ENCODE measurements at regions not wholly inside any gene's neighbourhood (a gene's known extent, or its start where the extent isn't known, plus 50 kb on each side); places are given as distances from the start of the nearest gene placed in this dataset.

- no peak overlapping the region for H3K9ac ChIP-seq (ENCODE audit: insufficient read length)
- H3K9me3 ChIP-seq (ENCODE audit: low read depth, low read length), result no peaks in the 10 kb centered on the region
- H3K27ac ChIP-seq, result peak overlapping the region; percentile 51; the same call in 1 of the 2 replicates
- no peak for DNase-seq (ENCODE audit: low read depth, low spot score)
- no peak overlapping the region for H3K4me3 ChIP-seq
- no peaks in the 10 kb centered on the region for H3K36me3 ChIP-seq (ENCODE audit: insufficient read depth, low read length)
- TF ChIP-seq FOXP2 (optimal IDR thresholded peaks at IDR 0.05; ENCODE audit: control extremely low read depth, extremely low read length, insufficient read depth) (no peak), POLR2AphosphoS5 (IDR thresholded peaks at IDR 0.05; ENCODE audit: borderline replicate concordance, low read depth, low read length) (no peak), EZH2 (IDR thresholded peaks at IDR 0.05) (no peak)
Measured at GRCh38 chrX:138930583-138930945, 219.0 kb upstream of the FGF13 start.

DNA sequence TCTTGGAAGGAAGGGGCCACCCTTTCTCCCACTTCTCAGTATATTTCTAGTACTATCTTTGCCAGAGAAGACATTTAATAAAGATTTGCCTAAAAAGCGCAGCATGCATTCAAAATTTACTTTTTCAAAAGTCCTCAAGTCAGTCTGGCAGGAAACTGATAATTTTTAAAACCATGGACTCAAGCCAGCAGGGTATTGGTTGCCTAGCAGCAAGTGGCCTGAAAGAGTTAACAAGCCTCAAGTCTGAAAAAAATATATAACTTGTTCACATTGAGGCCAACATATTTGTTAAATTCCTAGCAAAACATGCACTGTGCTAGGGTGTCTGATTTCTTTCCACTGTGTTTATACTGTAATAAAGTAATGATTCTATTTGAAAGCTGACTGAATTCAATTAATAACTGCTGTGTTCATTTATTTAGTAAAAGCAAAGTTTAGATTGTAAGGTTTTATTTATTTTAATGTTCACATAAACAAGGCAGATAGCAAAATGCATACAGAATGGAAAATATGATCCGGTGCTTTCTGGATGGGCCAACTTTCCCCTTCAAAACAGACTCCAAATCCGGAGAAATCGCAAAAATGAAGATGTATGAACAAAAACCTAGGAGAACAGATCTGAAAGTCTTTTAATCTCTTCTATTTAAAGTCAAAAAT, 218.5 kb upstream of the FGF13 start:
- H3K36me3 ChIP-seq (ENCODE audit: insufficient read depth, low read length), result no peaks in the 10 kb centered on the region
- no peak overlapping the region for H3K9ac ChIP-seq (ENCODE audit: insufficient read length)
- peak overlapping the region; percentile 13; the same call in 1 of the 2 replicates for H3K4me3 ChIP-seq
- H3K27ac ChIP-seq, result peak overlapping the region; percentile 51
- H3K9me3 ChIP-seq (ENCODE audit: low read depth, low read length), result no peaks in the 10 kb centered on the region
- peak; percentile 61 for DNase-seq (ENCODE audit: low read depth, low spot score)
- no peak for TF ChIP-seq EZH2 (IDR thresholded peaks at IDR 0.05)
- TF ChIP-seq POLR2AphosphoS5 (IDR thresholded peaks at IDR 0.05; ENCODE audit: borderline replicate concordance, low read depth, low read length), result no peak
- no peak for TF ChIP-seq FOXP2 (optimal IDR thresholded peaks at IDR 0.05; ENCODE audit: control extremely low read depth, extremely low read length, insufficient read depth)

GRCh38 chrX:138928737-138929459, 217.4 kb upstream of the FGF13 start:
- no peaks in the 10 kb centered on the region for H3K36me3 ChIP-seq (ENCODE audit: insufficient read depth, low read length)
- TF ChIP-seq EZH2 (IDR thresholded peaks at IDR 0.05) (no peak), FOXP2 (optimal IDR thresholded peaks at IDR 0.05; ENCODE audit: control extremely low read depth, extremely low read length, insufficient read depth) (no peak), POLR2AphosphoS5 (IDR thresholded peaks at IDR 0.05; ENCODE audit: borderline replicate concordance, low read depth, low read length) (no peak)
- no peak for DNase-seq (ENCODE audit: low read depth, low spot score)
- no peak overlapping the region for H3K4me3 ChIP-seq
- no peaks in the 10 kb centered on the region for H3K9me3 ChIP-seq (ENCODE audit: low read depth, low read length)
- 0 out of 2 replicates have a peak overlapping the region, but pooled peaks have one; percentile 51 for H3K27ac ChIP-seq
- H3K9ac ChIP-seq (ENCODE audit: insufficient read length), result no peak overlapping the region

- Histone ChIP-seq H3K4me3 (no peak overlapping the region), H3K36me3 (ENCODE audit: insufficient read depth, low read length) (no peaks in the 10 kb centered on the region), H3K9me3 (ENCODE audit: low read depth, low read length) (no peaks in the 10 kb centered on the region), H3K9ac (ENCODE audit: insufficient read length) (no peak overlapping the region), H3K27ac (no peak overlapping the region)
- TF ChIP-seq FOXP2 (optimal IDR thresholded peaks at IDR 0.05; ENCODE audit: control extremely low read depth, extremely low read length, insufficient read depth), result no peak
- no peak for TF ChIP-seq EZH2 (IDR thresholded peaks at IDR 0.05)
- no peak for TF ChIP-seq POLR2AphosphoS5 (IDR thresholded peaks at IDR 0.05; ENCODE audit: borderline replicate concordance, low read depth, low read length)
- DNase-seq (ENCODE audit: low read depth, low spot score), result no peak
Measured at GRCh38 chrX:138925330-138925729, 213.8 kb upstream of the FGF13 start.

DNA sequence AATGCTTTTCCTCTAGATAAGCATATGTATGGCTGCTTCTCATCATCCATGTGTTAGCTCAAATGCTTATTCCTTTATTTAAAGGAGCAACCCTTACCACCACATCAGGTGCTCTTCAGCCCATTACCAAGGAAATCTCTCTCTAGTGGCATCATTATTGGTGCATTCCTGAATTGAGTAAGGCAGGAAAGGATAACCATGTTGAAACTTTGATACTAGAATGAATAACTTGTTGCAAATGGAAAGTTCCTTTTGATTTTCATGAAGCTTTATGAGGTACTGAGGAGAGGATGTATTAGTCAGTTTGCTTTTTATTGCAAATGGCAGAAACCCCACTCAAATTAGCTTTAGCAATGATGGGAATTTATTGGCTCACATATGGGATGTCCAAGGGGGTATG, 212.3 kb upstream of the FGF13 start:
- TF ChIP-seq POLR2AphosphoS5 (IDR thresholded peaks at IDR 0.05; ENCODE audit: borderline replicate concordance, low read depth, low read length) (no peak), EZH2 (IDR thresholded peaks at IDR 0.05) (no peak), FOXP2 (optimal IDR thresholded peaks at IDR 0.05; ENCODE audit: control extremely low read depth, extremely low read length, insufficient read depth) (no peak)
- no peak for DNase-seq (ENCODE audit: low read depth, low spot score)
- Histone ChIP-seq H3K9ac (ENCODE audit: insufficient read length) (no peak overlapping the region), H3K36me3 (ENCODE audit: insufficient read depth, low read length) (no peaks in the 10 kb centered on the region), H3K9me3 (ENCODE audit: low read depth, low read length) (no peaks in the 10 kb centered on the region), H3K27ac (no peak overlapping the region), H3K4me3 (no peak overlapping the region)

DNA sequence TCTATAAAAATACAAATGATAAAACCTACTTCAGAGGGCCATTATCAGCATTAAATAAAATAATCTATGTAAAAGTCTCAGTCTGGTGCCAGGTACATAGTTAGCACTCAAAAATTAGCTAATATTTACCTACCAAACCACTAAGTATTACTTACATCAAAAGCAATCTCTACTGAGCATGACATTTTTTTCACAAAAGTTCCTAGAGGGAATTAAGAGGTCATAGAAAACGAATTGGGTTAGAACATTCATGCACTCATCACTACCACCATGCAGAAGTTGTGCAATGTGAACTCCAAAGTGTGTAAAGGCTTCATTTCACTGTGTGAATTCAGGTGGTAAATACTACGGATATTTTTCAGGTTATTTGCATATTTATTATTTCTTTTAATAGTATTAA, 209.5 kb upstream of the FGF13 start:
- H3K36me3 ChIP-seq (ENCODE audit: insufficient read depth, low read length), result no peaks in the 10 kb centered on the region
- no peak overlapping the region for H3K27ac ChIP-seq
- no peak for DNase-seq (ENCODE audit: low read depth, low spot score)
- H3K9ac ChIP-seq (ENCODE audit: insufficient read length), result no peak overlapping the region
- TF ChIP-seq EZH2 (IDR thresholded peaks at IDR 0.05) (no peak), FOXP2 (optimal IDR thresholded peaks at IDR 0.05; ENCODE audit: control extremely low read depth, extremely low read length, insufficient read depth) (no peak)
- H3K4me3 ChIP-seq, result no peak overlapping the region
- no peaks in the 10 kb centered on the region for H3K9me3 ChIP-seq (ENCODE audit: low read depth, low read length)

DNA sequence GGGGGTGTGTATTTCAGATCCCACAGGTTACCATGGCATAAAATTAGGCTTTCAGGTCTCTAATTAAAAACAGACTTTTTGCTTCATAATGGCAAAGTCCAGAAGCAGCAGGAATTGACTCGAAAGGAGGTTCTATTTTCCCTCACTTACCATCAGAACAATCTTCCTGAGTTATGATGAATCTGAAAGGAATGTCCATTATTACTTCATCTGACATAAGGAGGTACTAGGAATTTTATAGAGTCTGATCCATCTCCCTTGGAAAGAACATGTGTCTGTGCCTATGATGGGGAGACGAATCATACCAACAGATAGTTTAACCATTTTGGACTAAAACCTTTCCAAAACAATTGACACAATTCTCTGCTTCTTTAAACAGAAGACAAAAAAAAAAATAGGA, 206.3 kb upstream of the FGF13 start:
- H3K27ac ChIP-seq, result peak overlapping the region; percentile 21; the same call in 1 of the 2 replicates
- no peak for DNase-seq (ENCODE audit: low read depth, low spot score)

GRCh38 chrX:138914767-138915166, 203.2 kb upstream of the FGF13 start:
- H3K36me3 ChIP-seq (ENCODE audit: insufficient read depth, low read length), result no peaks in the 10 kb centered on the region
- peak overlapping the region; percentile 67; the same call in 1 of the 2 replicates for H3K27ac ChIP-seq
- TF ChIP-seq POLR2AphosphoS5 (IDR thresholded peaks at IDR 0.05; ENCODE audit: borderline replicate concordance, low read depth, low read length) (no peak), FOXP2 (optimal IDR thresholded peaks at IDR 0.05; ENCODE audit: control extremely low read depth, extremely low read length, insufficient read depth) (no peak), EZH2 (IDR thresholded peaks at IDR 0.05) (no peak)
- no peak overlapping the region for H3K9ac ChIP-seq (ENCODE audit: insufficient read length)
- no peaks in the 10 kb centered on the region for H3K9me3 ChIP-seq (ENCODE audit: low read depth, low read length)
- DNase-seq (ENCODE audit: low read depth, low spot score), result no peak
- no peak overlapping the region for H3K4me3 ChIP-seq

More for the DNA sequence above, 206.3 kb upstream of the FGF13 start:
- no peak overlapping the region for H3K9ac ChIP-seq (ENCODE audit: insufficient read length)
- H3K4me3 ChIP-seq, result peak overlapping the region; percentile 19; the same call in 1 of the 2 replicates
- no peaks in the 10 kb centered on the region for H3K36me3 ChIP-seq (ENCODE audit: insufficient read depth, low read length)
- TF ChIP-seq FOXP2 (optimal IDR thresholded peaks at IDR 0.05; ENCODE audit: control extremely low read depth, extremely low read length, insufficient read depth) (no peak), EZH2 (IDR thresholded peaks at IDR 0.05) (no peak), POLR2AphosphoS5 (IDR thresholded peaks at IDR 0.05; ENCODE audit: borderline replicate concordance, low read depth, low read length) (no peak)
- no peaks in the 10 kb centered on the region for H3K9me3 ChIP-seq (ENCODE audit: low read depth, low read length)

All from SK-N-MC (cell line).